Activated CD8-positive, alpha-beta T cell treated with anti-CD3 and anti-CD28 coated beads, Interleukin-2, amount 10 ng/mL, durations not matched to agents 7 days and 5 days (primary cell): ENCODE measurements at regions not wholly inside any gene's neighbourhood (a gene's known extent, or its start where the extent isn't known, plus 50 kb on each side); places are given as distances from the start of the nearest gene placed in this dataset.

Experiments
- ATAC-seq: fragments of 150-1000 bp; cut with Tn5 transposase; one replicate; pipeline ENCODE4 v1.10.0; 2021; ENCODE audit warnings: moderate library complexity
- CTCF ChIA-PET: fragments of 350-600 bp; sonication (Branson Sonifier 250); formaldehyde crosslinking; loops from one replicate; lab custom pipeline; 2021; ENCODE audit warnings: antibody characterized with exemption; lab: Charles Lee
- POLR2A ChIA-PET: fragments of 350-600 bp; sonication (Branson Sonifier 250); formaldehyde crosslinking; loops from one replicate; lab custom pipeline; 2021; ENCODE audit warnings: antibody characterized with exemption; lab: Charles Lee
- DNase-seq: peaks from one replicate; pipeline ENCODE4 v3.0.0-alpha.2; 2020
- H3K27ac Mint-ChIP-seq: one replicate; pipeline ENCODE4 v1.8.0; 2021; ENCODE audit warnings: mild to moderate bottlenecking, mixed read lengths
- H3K27me3 Mint-ChIP-seq: one replicate; pipeline ENCODE4 v1.8.0; 2021; ENCODE audit warnings: low read depth, mixed read lengths
- H3K36me3 Mint-ChIP-seq: one replicate; pipeline ENCODE4 v1.8.0; 2021; ENCODE audit warnings: low read depth, mixed read lengths
- H3K4me1 Mint-ChIP-seq: one replicate; pipeline ENCODE4 v1.8.0; 2021; ENCODE audit warnings: low read depth, mixed read lengths
- H3K4me3 Mint-ChIP-seq: one replicate; pipeline ENCODE4 v1.8.0; 2021; ENCODE audit warnings: mild to moderate bottlenecking, mixed read lengths
- H3K9me3 Mint-ChIP-seq: one replicate; pipeline ENCODE4 v1.8.0; 2022; ENCODE audit warnings: mixed read lengths; ENCODE audit not compliant: insufficient read depth

- Mint-ChIP-seq H3K27me3 (no peaks in the 10 kb centered on the region), H3K4me3 (no peak overlapping the region), H3K27ac (no peak overlapping the region), H3K4me1 (no peaks in the 10 kb centered on the region), H3K9me3 (no peaks in the 10 kb centered on the region), H3K36me3 (no peaks in the 10 kb centered on the region)
- POLR2A ChIA-PET: no interaction called here
- DNase-seq (no peak), ATAC-seq (no peak)
- CTCF ChIA-PET: no interaction called here
These were observed 275.9 kb upstream of the HAND2 start for GRCh38 chr4:173805884-173806283.

DNA sequence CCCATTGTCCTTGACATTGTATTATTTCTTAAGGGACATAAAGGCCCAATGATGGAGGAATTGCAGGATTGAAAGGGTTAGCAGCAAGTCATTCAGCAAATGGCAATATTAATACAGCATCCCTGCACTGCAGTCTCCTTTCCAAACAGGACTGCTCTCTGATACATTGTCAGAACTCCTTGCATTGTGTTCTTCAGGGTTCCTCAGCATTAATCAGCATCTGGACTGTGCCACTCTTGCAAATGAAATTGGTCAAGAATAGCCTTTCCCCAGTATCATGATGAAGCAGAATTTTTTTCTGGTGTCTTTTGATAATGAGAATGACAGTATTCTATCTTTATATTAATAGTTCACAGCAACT, 272.6 kb upstream of the HAND2 start:
- DNase-seq: no peak
- CTCF ChIA-PET: no interaction called here
- Mint-ChIP-seq H3K27ac (no peak overlapping the region), H3K4me3 (no peak overlapping the region), H3K36me3 (no peaks in the 10 kb centered on the region), H3K4me1 (no peaks in the 10 kb centered on the region), H3K9me3 (no peaks in the 10 kb centered on the region), H3K27me3 (no peaks in the 10 kb centered on the region)
- ATAC-seq: no peak
- POLR2A ChIA-PET: no interaction called here

- ChIA-PET CTCF (no interaction called here), POLR2A (no interaction called here)
- no peaks in the 10 kb centered on the region for H3K27me3 Mint-ChIP-seq
- no peak overlapping the region for H3K4me3 Mint-ChIP-seq
- H3K36me3 Mint-ChIP-seq: no peaks in the 10 kb centered on the region
- ATAC-seq (no peak), DNase-seq (no peak)
- no peak overlapping the region for H3K27ac Mint-ChIP-seq
- no peaks in the 10 kb centered on the region for H3K9me3 Mint-ChIP-seq
- no peaks in the 10 kb centered on the region for H3K4me1 Mint-ChIP-seq
These were observed 272.0 kb upstream of the HAND2 start for GRCh38 chr4:173801876-173802661.

GRCh38 chr4:173801361-173801760, 271.3 kb upstream of the HAND2 start:
- Mint-ChIP-seq H3K27me3 (no peaks in the 10 kb centered on the region), H3K9me3 (no peaks in the 10 kb centered on the region), H3K4me3 (no peak overlapping the region), H3K4me1 (no peaks in the 10 kb centered on the region), H3K36me3 (no peaks in the 10 kb centered on the region), H3K27ac (no peak overlapping the region)
- POLR2A ChIA-PET: no interaction called here
- DNase-seq (no peak), ATAC-seq (no peak)
- CTCF ChIA-PET: no interaction called here

GRCh38 chr4:173797296-173797695, 267.3 kb upstream of the HAND2 start:
- H3K4me3 Mint-ChIP-seq: no peak overlapping the region
- H3K27ac Mint-ChIP-seq: no peak overlapping the region
- no peaks in the 10 kb centered on the region for H3K36me3 Mint-ChIP-seq
- H3K27me3 Mint-ChIP-seq: no peaks in the 10 kb centered on the region
- ChIA-PET CTCF (no interaction called here), POLR2A (no interaction called here)
- DNase-seq (no peak), ATAC-seq (no peak)
- no peaks in the 10 kb centered on the region for H3K4me1 Mint-ChIP-seq
- no peaks in the 10 kb centered on the region for H3K9me3 Mint-ChIP-seq

DNA sequence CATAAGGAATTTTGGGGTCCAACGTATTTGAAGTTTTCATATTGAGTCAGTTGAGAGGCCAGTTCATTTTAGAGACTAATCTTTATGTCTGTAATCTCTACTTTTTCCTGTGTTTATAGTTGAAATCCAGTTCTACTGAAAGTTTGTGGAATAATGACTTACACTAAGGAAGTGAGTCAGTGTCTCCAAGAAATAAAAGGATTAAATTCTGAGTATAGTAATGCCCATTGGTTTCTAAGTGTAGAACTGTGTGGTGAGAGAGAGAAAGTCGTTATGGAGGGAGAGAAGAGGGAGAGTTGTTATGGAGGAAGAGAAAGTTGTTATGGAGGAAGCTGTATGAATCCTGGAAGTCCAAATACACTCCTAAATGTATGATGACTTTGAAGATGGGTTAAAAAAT, 264.6 kb upstream of the HAND2 start:
- POLR2A ChIA-PET: no interaction called here
- no peak for ATAC-seq
- no peak overlapping the region for H3K27ac Mint-ChIP-seq

DNA sequence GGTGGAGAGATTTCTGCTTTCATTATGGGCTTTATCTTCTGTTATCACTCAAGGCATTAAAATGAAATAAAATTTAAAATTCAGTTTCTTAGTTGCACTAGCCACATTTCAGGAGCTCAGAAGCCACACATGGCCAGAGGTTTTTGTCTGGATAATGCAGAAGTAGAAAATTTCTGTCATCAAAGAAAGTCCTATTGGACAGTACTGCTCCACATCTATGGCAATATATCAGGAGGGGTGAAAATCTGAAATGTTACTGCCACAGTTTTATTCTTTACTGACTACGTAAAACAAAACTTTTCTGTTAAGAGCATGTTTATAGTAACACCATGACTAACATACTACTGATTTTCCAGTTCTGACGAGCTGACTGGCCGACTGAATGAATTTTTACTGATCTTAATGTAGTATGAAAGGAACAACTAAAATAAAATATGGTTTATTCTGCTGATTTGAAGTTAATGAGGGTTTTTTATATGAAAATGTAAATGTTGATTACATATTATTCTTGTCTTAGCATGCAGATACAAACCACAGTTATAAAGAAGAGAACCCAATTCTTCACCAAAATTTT, 264.0 kb upstream of the HAND2 start:
- Mint-ChIP-seq H3K27ac (no peak overlapping the region), H3K4me1 (no peaks in the 10 kb centered on the region), H3K27me3 (no peaks in the 10 kb centered on the region), H3K4me3 (no peak overlapping the region), H3K36me3 (no peaks in the 10 kb centered on the region), H3K9me3 (no peaks in the 10 kb centered on the region)
- no peak for DNase-seq
- CTCF ChIA-PET: no interaction called here
- POLR2A ChIA-PET: no interaction called here
- no peak for ATAC-seq

More for the DNA sequence above, 264.6 kb upstream of the HAND2 start:
- Mint-ChIP-seq H3K27me3 (no peaks in the 10 kb centered on the region), H3K4me3 (no peak overlapping the region), H3K36me3 (no peaks in the 10 kb centered on the region), H3K9me3 (no peaks in the 10 kb centered on the region), H3K4me1 (no peaks in the 10 kb centered on the region)
- no peak for DNase-seq
- CTCF ChIA-PET: no interaction called here

GRCh38 chr4:173782660-173783059, 252.6 kb upstream of the HAND2 start:
- H3K4me3 Mint-ChIP-seq: no peak overlapping the region
- POLR2A ChIA-PET: no interaction called here
- ATAC-seq: no peak
- no peaks in the 10 kb centered on the region for H3K27me3 Mint-ChIP-seq
- CTCF ChIA-PET: no interaction called here
- no peaks in the 10 kb centered on the region for H3K36me3 Mint-ChIP-seq
- no peak for DNase-seq
- H3K9me3 Mint-ChIP-seq: no peaks in the 10 kb centered on the region
- no peaks in the 10 kb centered on the region for H3K4me1 Mint-ChIP-seq
- no peak overlapping the region for H3K27ac Mint-ChIP-seq

- Mint-ChIP-seq H3K36me3 (no peaks in the 10 kb centered on the region), H3K9me3 (no peaks in the 10 kb centered on the region), H3K4me3 (no peak overlapping the region), H3K27ac (no peak overlapping the region), H3K4me1 (no peaks in the 10 kb centered on the region), H3K27me3 (no peaks in the 10 kb centered on the region)
- DNase-seq (no peak), ATAC-seq (no peak)
- ChIA-PET POLR2A (no interaction called here), CTCF (no interaction called here)
These were observed 247.9 kb upstream of the HAND2 start for GRCh38 chr4:173777921-173778320.

DNA sequence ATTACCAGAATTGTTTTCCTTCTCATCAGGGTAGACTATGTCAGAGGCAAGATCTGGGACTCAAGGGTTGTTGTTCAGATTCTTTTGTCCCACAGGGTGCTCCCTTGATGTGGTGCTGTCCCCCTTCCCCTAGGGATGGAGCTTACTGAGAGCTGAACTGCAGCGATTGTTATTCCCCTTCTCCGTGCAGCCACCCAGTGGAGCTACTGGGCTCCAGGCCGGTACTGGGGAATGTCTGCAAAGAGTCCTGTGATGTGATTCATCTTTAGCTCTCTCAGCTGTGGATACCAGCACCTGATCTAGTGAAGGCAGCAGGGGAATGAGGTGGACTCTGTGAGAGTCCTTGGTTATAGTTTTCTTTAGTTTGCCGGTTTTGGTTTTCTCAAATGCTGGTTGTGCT, 247.4 kb upstream of the HAND2 start:
- H3K4me1 Mint-ChIP-seq: no peaks in the 10 kb centered on the region
- no peak for ATAC-seq
- ChIA-PET CTCF (no interaction called here), POLR2A (no interaction called here)
- no peak overlapping the region for H3K4me3 Mint-ChIP-seq
- H3K27me3 Mint-ChIP-seq: no peaks in the 10 kb centered on the region
- no peaks in the 10 kb centered on the region for H3K9me3 Mint-ChIP-seq
- no peaks in the 10 kb centered on the region for H3K36me3 Mint-ChIP-seq
- no peak for DNase-seq
- H3K27ac Mint-ChIP-seq: no peak overlapping the region

- no peak for DNase-seq
- POLR2A ChIA-PET: no interaction called here
- ATAC-seq: no peak
- Mint-ChIP-seq H3K27me3 (no peaks in the 10 kb centered on the region), H3K36me3 (no peaks in the 10 kb centered on the region), H3K27ac (no peak overlapping the region), H3K4me3 (no peak overlapping the region), H3K9me3 (no peaks in the 10 kb centered on the region), H3K4me1 (no peaks in the 10 kb centered on the region)
- CTCF ChIA-PET: no interaction called here
These were observed 239.5 kb upstream of the HAND2 start for GRCh38 chr4:173769568-173769967.

DNA sequence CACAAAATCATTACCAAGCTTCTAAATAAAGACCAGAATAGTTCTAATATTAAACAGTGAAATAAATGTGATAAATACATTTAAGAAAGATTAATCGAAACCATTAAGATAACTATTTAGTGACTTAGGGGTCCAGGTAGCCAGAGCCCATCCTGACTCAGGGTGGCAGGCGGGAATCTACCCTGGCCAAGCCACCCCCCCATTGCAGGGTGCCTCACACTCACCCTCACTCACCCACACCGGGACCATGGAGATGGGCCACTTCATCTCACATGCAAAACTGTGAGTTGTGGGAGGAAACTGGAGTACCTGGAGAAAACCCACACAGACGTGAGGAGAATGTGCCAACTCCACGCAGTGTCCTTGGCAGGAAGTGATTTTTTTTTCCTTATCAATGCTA, 237.6 kb upstream of the HAND2 start:
- no peak overlapping the region for H3K27ac Mint-ChIP-seq
- H3K9me3 Mint-ChIP-seq: no peaks in the 10 kb centered on the region
- ChIA-PET POLR2A (no interaction called here), CTCF (no interaction called here)
- H3K36me3 Mint-ChIP-seq: no peaks in the 10 kb centered on the region
- ATAC-seq (no peak), DNase-seq (no peak)
- no peak overlapping the region for H3K4me3 Mint-ChIP-seq
- no peaks in the 10 kb centered on the region for H3K27me3 Mint-ChIP-seq
- no peaks in the 10 kb centered on the region for H3K4me1 Mint-ChIP-seq

GRCh38 chr4:173766171-173766600, 236.2 kb upstream of the HAND2 start:
- Mint-ChIP-seq H3K27me3 (no peaks in the 10 kb centered on the region), H3K9me3 (no peaks in the 10 kb centered on the region), H3K4me1 (no peaks in the 10 kb centered on the region), H3K36me3 (no peaks in the 10 kb centered on the region), H3K27ac (no peak overlapping the region), H3K4me3 (no peak overlapping the region)
- DNase-seq: no peak
- CTCF ChIA-PET: no interaction called here
- POLR2A ChIA-PET: no interaction called here
- ATAC-seq: no peak
